Daoy (cell line): ENCODE measurements at regions not wholly inside any gene's neighbourhood (a gene's known extent, or its start where the extent isn't known, plus 50 kb on each side); places are given as distances from the start of the nearest gene placed in this dataset.
"Not testable (repeated sequence)": the region's sequence is repeated elsewhere in the genome, so short reads cannot be mapped to it uniquely, and the experiment has no call there.

ENCODE experiments used
- DNase-seq: peaks from one replicate; pipeline ENCODE4 v3.0.0-alpha.2; 2015; ENCODE audit warnings: low read depth

DNA sequence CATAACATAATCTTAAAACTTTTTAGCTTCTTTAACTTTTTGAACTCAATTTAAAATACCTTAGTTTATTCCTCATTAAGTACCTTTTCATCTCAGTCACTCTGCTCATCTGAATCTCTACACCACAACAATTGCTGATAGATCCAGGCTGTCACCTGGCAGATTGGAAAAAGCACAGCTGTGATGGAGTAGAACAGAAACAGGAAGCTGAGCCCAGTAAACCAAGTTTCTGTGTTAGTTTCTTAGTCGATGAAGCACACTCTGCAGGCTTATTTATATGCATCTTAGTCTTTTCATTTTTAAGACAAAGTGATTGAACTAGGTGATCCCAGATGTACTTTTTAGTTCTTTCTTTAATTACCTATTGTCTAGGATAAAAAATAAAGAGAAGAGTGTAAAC lies 1398.0 kb upstream of the ALCAM start:
- DNase-seq, result no peak

DNA sequence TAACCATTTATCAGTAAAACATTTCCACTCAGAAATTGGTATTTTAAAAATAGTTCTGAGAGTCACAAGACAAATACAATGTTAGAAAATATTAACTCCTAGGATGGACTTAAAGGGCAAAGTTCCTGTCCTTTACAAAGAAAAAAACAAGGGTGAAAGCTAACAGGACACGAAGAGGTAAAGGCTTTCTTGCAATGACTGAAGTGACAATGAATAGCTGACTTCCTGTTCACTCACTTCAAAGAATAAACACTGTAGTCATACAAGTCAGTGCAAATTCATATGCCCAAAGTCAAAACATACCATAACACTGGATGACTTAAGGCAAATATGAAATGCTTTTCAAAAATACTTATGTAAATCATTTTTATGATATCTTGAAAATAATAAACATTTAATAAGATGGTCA lies 1389.8 kb upstream of the ALCAM start:
- DNase-seq, result no peak

DNA sequence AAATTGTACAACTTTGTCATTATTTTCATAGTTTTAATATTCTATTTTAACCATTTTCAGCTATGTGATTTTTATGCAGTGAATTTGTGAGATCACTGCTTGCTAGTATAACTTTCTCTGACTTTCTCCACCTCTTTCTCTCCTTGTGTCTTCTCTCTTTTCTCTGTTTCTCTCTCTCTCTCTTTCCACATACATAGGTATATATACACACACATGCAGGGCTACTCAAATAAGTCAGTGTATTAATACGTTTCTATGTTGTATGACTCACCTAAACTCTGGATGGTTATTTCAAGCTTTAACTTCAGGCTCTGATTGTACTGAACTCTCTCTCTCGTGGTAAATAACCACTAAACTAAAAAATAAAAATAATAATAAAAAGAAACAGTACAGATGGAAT lies 1389.3 kb upstream of the ALCAM start:
- no peak for DNase-seq

DNA sequence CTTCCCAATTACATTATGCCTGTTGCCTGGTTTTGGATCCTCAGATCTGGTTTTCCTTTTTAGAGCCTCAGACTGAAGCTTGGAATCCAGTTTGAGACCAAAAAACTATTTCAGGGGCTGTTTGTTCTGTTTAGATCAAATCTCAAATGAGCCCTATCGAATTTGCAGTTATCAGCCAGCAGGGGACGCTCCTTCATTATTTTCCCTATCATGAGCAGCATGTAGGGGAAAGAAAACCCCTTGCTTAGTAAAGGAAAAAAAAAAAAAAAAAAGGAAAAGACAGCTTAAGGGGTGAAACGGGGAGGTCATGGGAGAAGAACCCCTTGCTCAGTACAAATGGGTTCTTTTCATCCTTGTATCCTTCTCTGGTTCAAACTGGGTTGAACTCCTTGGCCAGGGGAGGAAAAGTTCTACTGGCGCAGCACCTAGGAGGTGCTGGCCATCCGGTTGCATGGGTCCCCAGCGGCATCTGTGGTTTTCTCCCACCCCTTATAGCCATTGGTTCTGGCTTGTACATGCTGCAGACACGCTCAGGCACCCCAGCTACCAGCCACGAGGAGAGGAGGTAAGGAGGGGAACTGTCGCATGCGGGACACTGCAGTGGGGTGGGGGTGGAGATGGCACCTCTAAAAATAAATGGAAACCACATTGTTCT lies 1375.1 kb upstream of the ALCAM start:
- DNase-seq, result no peak

DNA sequence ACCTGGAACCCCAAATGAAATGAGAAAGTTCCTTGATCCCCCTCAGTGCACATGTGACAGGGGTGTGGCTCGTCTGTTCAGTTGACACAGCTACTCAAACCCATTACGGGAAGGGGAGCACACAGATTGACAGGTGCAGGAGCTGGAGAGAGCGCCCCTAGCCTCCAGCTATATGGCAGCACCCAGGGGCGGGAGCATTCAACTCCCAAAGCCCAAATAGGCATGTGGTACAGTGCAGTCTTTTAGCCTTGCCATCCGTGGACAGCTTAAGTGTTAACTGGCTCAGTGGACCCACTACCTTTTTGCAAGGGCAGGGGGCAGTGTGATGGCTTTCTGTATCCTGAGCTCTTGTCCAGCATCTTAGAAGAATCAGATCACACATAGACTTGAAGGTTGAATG lies 1374.2 kb upstream of the ALCAM start:
- DNase-seq, result no peak

- no peak for DNase-seq
Observed at GRCh38 chr3:104004956-104005355, 1361.8 kb upstream of the ALCAM start.

DNA sequence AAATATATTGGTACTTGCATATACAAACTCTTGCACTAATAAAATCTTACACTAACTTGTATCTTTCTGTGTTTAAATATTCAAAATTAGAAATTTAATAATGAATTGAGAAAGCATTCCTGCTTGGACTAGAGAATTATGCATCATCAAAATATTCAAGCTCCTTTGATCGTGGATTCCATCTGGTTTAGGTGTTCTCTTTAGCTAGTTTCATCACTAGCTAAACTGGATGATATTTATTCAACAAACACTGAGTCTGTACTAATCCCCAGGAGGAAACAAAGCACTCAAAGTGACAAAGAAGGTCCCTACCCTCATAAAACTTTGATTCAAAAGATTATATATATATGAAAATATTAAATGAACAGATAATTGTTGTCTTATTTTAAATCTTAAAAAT lies 1360.9 kb upstream of the ALCAM start:
- no peak for DNase-seq

- no peak for DNase-seq
Observed at GRCh38 chr3:104018541-104018940, 1348.2 kb upstream of the ALCAM start.

DNA sequence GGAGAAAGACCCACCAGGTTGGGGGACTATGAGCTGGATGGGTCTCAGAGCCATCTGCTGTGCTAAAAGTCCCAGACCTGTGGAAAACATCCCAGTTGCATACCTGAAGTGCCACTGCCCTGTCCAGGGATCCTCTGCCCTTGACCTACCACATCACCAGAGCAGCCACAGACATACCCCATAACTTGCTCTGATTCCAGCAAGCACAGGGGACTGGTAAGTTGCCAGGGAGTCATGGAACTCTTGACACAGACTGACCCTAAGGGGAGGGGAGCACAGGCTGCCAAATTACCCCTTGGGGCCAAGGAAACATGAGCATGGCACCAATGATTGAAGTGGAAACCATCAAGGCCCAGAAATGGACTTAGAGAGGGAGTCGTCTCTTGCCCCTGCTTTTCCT lies 1335.1 kb upstream of the ALCAM start:
- no peak for DNase-seq

GRCh38 chr3:104032283-104032682 lies 1334.4 kb upstream of the ALCAM start:
- DNase-seq, result no peak

- DNase-seq, result no peak
Observed at GRCh38 chr3:104040896-104041295, 1325.8 kb upstream of the ALCAM start.

DNA sequence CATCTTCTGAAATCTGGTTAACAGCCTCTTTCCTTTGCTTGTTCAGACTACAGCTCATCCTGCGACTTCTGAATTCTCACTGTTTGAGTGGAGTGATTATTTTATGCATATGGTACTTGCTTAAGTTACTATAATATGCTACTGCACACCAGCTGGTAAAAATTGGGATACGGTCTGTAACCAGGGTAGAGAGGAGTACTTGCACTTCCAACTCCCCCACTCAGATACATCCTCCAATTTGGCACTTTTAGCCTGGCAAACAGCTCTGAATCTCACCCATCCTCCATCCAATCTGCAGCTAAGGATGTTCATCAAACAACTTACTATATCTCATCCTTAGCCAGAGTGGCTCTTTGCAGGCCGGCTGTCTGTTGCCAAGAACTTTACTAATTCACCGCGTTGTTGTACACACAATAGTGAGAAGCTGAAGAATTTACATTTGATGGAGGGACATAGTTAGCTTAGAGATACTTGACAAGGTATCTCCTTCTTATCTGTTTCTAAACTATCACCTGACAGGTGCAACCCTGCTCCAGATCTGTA lies 1323.6 kb upstream of the ALCAM start:
- not testable (repeated sequence) for DNase-seq

GRCh38 chr3:104044002-104044401 lies 1322.7 kb upstream of the ALCAM start:
- no peak for DNase-seq

DNA sequence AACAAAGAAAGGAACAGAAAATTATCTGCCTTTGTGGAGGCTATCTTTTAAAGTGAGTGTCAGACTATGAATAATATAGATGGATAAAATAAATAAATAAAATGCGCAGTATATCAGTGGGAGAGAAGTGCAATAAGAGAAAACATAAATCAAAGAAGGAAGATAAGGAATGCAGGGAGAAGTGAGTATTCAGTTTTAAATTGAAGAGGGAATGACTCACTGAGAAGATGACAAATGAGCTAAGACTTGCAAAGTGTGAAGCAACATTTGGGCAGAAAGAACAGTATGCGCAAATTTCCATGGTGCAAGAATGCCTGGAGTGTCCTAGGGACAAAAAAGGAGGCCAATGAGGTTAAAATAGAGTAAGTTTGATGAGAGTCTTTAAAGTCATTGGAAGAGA lies 1300.1 kb upstream of the ALCAM start:
- no peak for DNase-seq

DNA sequence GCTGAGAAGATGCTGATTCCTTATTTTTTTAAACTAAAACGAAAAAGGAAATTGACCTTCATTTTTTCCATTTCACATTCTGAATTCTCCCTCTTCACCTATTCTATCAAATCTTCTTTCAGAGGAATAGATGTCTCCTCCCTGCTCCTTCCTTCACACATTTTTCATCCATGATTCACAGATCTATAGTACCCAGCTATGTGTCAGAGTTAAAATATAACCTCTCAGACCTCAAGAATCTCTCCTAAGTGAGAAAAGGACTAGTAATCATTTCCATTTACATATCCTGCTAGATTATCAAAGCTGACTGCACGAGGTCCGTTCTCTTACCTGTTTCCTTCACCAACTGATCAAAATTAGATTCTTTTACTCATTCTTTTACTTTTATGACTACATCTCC lies 1297.6 kb upstream of the ALCAM start:
- DNase-seq, result no peak

- no peak for DNase-seq
Observed at GRCh38 chr3:104070906-104071305, 1295.8 kb upstream of the ALCAM start.

DNA sequence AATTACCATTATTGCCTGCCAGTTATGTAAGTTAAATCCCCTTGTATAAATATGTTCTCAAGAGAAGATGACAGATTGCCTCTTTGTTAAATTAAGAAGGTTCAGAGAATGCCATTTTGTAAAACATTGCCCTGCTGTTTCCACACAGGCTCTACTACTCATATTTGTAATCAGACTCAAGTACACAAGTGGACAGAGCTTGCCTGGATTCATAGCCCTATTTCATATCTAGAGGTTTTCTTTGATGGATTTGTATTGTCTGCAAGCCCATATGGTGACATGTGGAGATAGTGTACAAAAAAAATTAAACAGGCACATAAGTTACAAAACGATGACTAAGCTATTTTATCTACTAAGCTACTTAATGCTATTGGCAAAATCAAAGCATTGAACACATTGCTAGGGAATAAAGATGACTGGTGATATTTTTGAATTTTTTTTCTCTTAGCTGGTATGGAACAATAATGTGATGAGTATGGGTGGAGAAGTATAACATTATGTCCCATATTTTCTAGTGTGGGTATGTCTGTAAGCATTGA lies 1286.6 kb upstream of the ALCAM start:
- no peak for DNase-seq

DNA sequence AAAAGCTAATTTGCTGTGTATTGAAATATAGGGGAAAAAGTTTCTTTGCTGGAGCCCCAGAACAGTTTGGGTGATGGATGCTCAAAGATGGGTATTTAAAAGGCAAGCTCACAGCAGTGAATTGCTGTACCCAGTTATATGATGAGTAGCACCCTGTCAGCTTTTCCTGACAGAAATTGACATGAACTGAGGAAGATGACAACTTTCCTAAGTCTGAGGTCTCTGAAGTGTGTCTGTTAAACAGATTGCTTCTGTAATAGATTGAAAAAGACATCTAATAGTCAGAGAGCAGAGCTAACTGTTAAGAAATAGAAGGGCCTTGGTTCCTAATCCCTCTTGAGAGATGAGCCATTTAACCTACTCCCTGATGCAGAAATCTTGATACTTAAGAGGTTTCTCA lies 1278.0 kb upstream of the ALCAM start:
- no peak for DNase-seq

DNA sequence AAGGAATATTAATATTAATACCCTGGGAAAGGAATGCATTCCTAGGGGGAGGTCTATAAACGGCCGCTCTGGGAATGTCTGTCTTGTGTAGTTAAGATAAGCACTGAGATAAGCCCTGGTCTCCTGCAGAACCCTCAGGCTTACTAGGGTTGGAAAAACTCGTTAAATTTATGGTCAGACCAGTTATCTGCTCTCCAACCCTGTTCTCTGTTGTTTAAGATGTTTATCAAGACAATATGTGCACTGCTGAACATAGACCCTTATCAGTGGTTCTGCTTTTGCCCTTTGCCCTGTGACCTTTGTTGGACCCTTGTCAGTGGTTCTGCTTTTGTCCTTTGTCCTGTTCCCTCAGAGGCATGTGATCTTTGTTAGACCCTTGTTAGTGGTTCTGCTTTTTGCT lies 1276.7 kb upstream of the ALCAM start:
- not testable (repeated sequence) for DNase-seq

- no peak for DNase-seq
Observed at GRCh38 chr3:104101736-104102135, 1265.0 kb upstream of the ALCAM start.

GRCh38 chr3:104102386-104102785 lies 1264.3 kb upstream of the ALCAM start:
- DNase-seq, result no peak

GRCh38 chr3:104106276-104106675 lies 1260.4 kb upstream of the ALCAM start:
- DNase-seq, result no peak

- DNase-seq, result no peak
Observed at GRCh38 chr3:104108522-104108921, 1258.2 kb upstream of the ALCAM start.

- DNase-seq, result no peak
Observed at GRCh38 chr3:104126463-104126862, 1240.2 kb upstream of the ALCAM start.
